ENCODE measurements at regions not wholly inside any gene's neighbourhood (a gene's known extent, or its start where the extent isn't known, plus 50 kb on each side); places are given as distances from the start of the nearest gene placed in this dataset.

GRCh38 chr9:108392877-108393276 lies 462.9 kb downstream of the ACTL7B start:
- no peak for DNase-seq

- no peak for DNase-seq
Measured at GRCh38 chr9:108389056-108389455, 466.7 kb downstream of the ACTL7B start.

GRCh38 chr9:108386859-108387384 lies 468.9 kb downstream of the ACTL7B start:
- no peak for DNase-seq

- no peak for DNase-seq
Measured at GRCh38 chr9:108386032-108386431, 469.8 kb downstream of the ACTL7B start.

GRCh38 chr9:108383796-108384195 lies 472.0 kb downstream of the ACTL7B start:
- DNase-seq: no peak

- DNase-seq: peak; percentile 51
Measured at GRCh38 chr9:108382310-108382709, 473.5 kb downstream of the ACTL7B start.

GRCh38 chr9:108377881-108378280 lies 477.9 kb downstream of the ACTL7B start:
- DNase-seq: no peak

GRCh38 chr9:108377382-108377781 lies 478.4 kb downstream of the ACTL7B start:
- no peak for DNase-seq

GRCh38 chr9:108376140-108376539 lies 479.6 kb downstream of the ACTL7B start:
- no peak for DNase-seq

GRCh38 chr9:108374626-108375025 lies 481.2 kb downstream of the ACTL7B start:
- no peak for DNase-seq

GRCh38 chr9:108367188-108367587 lies 488.6 kb downstream of the ACTL7B start:
- no peak for DNase-seq

GRCh38 chr9:108363311-108363710 lies 492.5 kb downstream of the ACTL7B start:
- DNase-seq: no peak

GRCh38 chr9:108360304-108360703 lies 495.5 kb downstream of the ACTL7B start:
- no peak for DNase-seq

GRCh38 chr9:108356806-108357205 lies 499.0 kb downstream of the ACTL7B start:
- no peak for DNase-seq

GRCh38 chr9:108351571-108351970 lies 504.2 kb downstream of the ACTL7B start:
- no peak for DNase-seq

GRCh38 chr9:108347463-108348188 lies 508.2 kb downstream of the ACTL7B start:
- no peak for DNase-seq

GRCh38 chr9:108345826-108346225 lies 510.0 kb downstream of the ACTL7B start:
- DNase-seq: no peak

GRCh38 chr9:108339251-108339650 lies 516.5 kb downstream of the ACTL7B start:
- DNase-seq: no peak

GRCh38 chr9:108336575-108336974 lies 519.2 kb downstream of the ACTL7B start:
- no peak for DNase-seq

- no peak for DNase-seq
Measured at GRCh38 chr9:108333530-108333983, 522.2 kb downstream of the ACTL7B start.

GRCh38 chr9:108331596-108331995 lies 524.2 kb downstream of the ACTL7B start:
- no peak for DNase-seq

- no peak for DNase-seq
Measured at GRCh38 chr9:108325406-108325805, 530.4 kb downstream of the ACTL7B start.

GRCh38 chr9:108323615-108324014 lies 532.2 kb downstream of the ACTL7B start:
- no peak for DNase-seq

GRCh38 chr9:108322326-108323098 lies 533.3 kb downstream of the ACTL7B start:
- no peak for DNase-seq

Data from femur (tissue), 1 donor.